Spinal cord (tissue), 9 donors: ENCODE measurements at regions not wholly inside any gene's neighbourhood (a gene's known extent, or its start where the extent isn't known, plus 50 kb on each side); places are given as distances from the start of the nearest gene placed in this dataset.

Source experiments
- DNase-seq, 6 donors: peaks; one replicate each; pipeline versions ENCODE4 v3.0.0 to v3.0.0-alpha.2; 2013 to 2015; ENCODE audit warnings: low spot score in 6 of 6, low read depth in 4 of 6
- H3K27ac ChIP-seq: one replicate; pipeline ENCODE4 v1.5.1; 2013; ENCODE audit warnings: low read depth, low read length, control low read depth
- H3K27me3 ChIP-seq: one replicate; pipeline ENCODE4 v1.6.1; 2013; ENCODE audit warnings: low read length; ENCODE audit not compliant: control insufficient read depth, insufficient read depth
- H3K36me3 ChIP-seq: one replicate; pipeline ENCODE4 v1.6.1; 2013; ENCODE audit warnings: low read length; ENCODE audit not compliant: control insufficient read depth, insufficient read depth
- H3K4me1 ChIP-seq: one replicate; pipeline ENCODE4 v1.6.1; 2013; ENCODE audit warnings: low read length; ENCODE audit not compliant: control insufficient read depth, insufficient read depth
- H3K4me3 ChIP-seq: one replicate; pipeline ENCODE4 v1.5.1; 2013; ENCODE audit warnings: low read depth, low read length, control low read depth
- H3K9me3 ChIP-seq: one replicate; pipeline ENCODE4 v1.6.1; 2013; ENCODE audit warnings: low read length; ENCODE audit not compliant: control insufficient read depth, insufficient read depth
- WGBS: methylation state at CpG from one replicate; pipeline ENCODE4 v1.1.5; 2013; ENCODE audit warnings: missing lambda C conversion rate; ENCODE audit not compliant: insufficient coverage; 5-methylcytosine and 5-hydroxymethylcytosine counted together
- donor health status: healthy.

DNA sequence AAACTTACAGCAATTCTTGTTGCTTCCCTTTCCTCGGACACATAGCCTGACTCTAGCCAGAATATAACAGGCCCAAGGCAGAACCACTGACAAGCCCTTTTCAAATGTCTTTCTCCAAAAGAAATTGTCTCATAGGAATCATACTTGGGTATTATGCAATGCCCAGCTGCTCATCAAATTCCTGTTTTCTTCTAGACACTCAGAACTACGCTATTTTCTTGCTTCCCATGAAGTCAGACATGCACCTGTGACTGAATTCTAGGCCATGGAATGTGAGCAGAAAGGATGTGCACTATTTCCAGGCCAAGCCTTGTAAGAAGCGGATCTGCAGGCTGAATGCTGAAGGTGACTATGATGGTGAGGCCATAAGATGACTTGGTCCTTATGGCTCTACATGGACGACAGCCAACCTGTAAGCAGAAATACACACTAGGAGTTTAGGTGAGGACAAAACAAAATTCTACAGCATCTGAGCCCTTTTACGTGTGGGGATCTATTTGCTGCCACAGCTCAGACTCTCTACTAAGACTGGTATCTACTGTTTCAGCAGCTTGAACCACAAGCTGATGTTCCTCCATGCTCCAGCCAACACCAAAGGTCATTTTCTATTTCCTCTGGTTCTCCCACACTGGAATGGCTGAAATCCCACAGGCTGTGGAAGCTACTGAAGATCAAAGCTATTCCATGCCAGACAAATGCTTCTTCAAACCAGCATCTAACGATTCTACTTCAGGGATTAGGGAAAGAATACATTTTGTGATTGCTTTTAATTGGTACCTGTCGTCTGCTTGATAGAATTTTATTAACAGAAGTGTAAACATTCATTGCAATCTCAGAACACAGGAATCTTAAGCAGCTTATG, 378.7 kb downstream of the RBM43 start:
- WGBS: 63% methylated on average over 4 of the region's 7 CpGs
- H3K9me3 ChIP-seq: no peaks in the 10 kb centered on the region
- H3K27me3 ChIP-seq: no peaks in the 10 kb centered on the region
- H3K4me1 ChIP-seq: no peaks in the 10 kb centered on the region
- DNase-seq: no peak
- H3K27ac ChIP-seq: no peak overlapping the region
- H3K36me3 ChIP-seq: no peaks in the 10 kb centered on the region
- no peak overlapping the region for H3K4me3 ChIP-seq

DNA sequence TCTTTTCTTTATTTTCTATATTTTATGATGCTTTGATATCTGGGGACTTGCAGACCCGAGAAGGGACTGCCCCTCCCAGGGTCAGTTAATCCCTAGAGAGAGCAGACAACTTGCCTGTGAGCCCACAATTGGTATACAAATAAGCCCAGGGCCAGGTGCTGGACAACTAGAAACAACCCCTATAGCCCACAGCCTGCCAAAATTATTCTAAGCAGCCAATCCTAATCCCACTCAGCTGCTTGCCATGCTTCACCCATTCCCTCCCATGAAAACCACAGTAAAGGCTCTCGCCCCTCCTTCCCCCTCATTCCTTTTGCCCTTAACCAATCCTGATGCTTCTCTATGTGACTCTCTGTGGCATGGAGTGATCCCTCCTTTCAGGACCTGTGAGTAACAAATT, 380.7 kb downstream of the RBM43 start:
- no peak for DNase-seq
- Histone ChIP-seq H3K27ac (no peak overlapping the region), H3K4me3 (no peak overlapping the region), H3K27me3 (no peaks in the 10 kb centered on the region), H3K36me3 (no peaks in the 10 kb centered on the region), H3K4me1 (no peaks in the 10 kb centered on the region), H3K9me3 (no peaks in the 10 kb centered on the region)
- WGBS: 94% methylated on average over 2 of the region's 2 CpGs

DNA sequence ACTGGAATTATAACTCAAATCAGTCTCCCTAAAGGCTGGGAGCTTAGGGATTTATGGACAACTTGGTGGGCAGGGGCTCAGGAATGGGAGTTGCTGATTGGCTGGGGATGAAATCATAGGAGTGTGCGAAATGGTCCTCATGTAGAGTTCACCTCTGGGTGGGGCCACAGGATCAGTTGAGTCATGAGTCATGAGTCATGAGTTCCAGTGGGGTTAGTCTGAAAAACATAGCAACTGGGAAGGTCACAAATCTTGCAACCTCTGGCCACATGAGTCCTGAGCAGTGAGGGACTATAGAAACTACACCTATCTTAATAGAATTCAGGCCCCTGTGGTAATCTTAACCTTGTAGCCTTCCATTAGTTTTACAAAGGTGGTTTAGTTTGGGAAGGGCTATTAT, 383.3 kb downstream of the RBM43 start:
- Histone ChIP-seq H3K9me3 (no peaks in the 10 kb centered on the region), H3K4me3 (no peak overlapping the region), H3K27me3 (no peaks in the 10 kb centered on the region), H3K27ac (no peak overlapping the region), H3K36me3 (no peaks in the 10 kb centered on the region), H3K4me1 (no peaks in the 10 kb centered on the region)
- 100% methylated on average over 1 of the region's 1 CpG for WGBS
- no peak for DNase-seq

DNA sequence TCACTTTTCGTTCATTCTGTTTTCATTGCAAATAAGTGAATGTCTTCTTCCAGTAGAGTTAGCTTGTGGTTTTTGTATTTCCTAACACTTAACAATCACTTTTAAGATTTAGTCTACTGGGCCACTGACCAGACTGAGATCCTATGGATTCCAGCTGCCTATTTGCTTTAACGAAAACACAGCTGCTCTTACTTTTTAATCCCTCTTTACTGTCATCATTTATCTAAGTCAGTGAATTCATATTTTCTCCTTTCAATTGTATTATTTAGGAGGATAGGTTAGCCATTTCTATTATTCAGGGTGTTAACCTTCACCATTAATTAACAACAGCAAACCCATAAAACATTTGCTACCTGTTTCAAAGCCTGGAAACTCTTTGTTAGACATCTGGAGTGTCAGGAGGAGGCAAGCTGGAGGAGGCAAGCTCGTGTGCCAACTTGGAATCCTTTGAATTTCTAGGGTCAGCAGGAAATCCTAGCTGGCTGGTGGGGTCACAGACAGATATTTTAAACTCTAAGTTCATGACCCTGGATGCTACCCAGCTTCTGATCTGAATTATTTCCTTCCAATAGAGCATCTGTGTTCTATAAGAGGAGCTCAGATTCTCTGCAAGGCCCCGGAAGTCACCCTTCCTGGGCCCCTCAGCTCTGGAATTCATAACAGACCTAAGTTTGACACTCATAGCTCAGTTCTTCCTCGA, 385.3 kb downstream of the RBM43 start:
- 65% methylated on average over 1 of the region's 5 CpGs for WGBS
- Histone ChIP-seq H3K36me3 (no peaks in the 10 kb centered on the region), H3K4me1 (peaks cover 5% of the 10 kb centered on the region), H3K9me3 (no peaks in the 10 kb centered on the region), H3K4me3 (no peak overlapping the region), H3K27me3 (no peaks in the 10 kb centered on the region), H3K27ac (no peak overlapping the region)
- peak in 1 of 6 donors; percentile 21 for DNase-seq

DNA sequence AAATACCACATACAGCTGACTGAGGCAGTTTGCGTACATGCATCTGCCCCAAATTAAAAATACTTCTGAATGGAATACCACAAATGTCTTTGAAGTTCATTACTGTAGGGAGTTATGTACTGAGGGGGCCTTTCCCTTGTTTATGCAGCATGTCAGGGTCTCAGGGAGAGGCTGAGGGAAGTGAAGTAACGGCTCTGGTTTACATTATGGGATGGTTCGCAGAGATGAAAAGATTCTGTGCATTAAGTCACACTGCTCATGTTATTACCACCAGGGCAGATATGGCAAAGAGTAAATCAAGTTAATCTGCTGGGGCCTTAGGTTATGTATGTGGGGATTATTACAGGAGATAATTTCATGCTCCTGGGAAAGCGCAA, 385.9 kb upstream of the RND3 start:
- DNase-seq: no peak
- H3K27ac ChIP-seq: no peak overlapping the region
- no peak overlapping the region for H3K4me3 ChIP-seq
- peaks cover 1% of the 10 kb centered on the region for H3K9me3 ChIP-seq
- whole genome bisulfite sequencing: no CpG with 5 or more reads among the region's 4 CpGs
- no peaks in the 10 kb centered on the region for H3K27me3 ChIP-seq
- H3K36me3 ChIP-seq: no peaks in the 10 kb centered on the region
- peaks cover 5% of the 10 kb centered on the region for H3K4me1 ChIP-seq

DNA sequence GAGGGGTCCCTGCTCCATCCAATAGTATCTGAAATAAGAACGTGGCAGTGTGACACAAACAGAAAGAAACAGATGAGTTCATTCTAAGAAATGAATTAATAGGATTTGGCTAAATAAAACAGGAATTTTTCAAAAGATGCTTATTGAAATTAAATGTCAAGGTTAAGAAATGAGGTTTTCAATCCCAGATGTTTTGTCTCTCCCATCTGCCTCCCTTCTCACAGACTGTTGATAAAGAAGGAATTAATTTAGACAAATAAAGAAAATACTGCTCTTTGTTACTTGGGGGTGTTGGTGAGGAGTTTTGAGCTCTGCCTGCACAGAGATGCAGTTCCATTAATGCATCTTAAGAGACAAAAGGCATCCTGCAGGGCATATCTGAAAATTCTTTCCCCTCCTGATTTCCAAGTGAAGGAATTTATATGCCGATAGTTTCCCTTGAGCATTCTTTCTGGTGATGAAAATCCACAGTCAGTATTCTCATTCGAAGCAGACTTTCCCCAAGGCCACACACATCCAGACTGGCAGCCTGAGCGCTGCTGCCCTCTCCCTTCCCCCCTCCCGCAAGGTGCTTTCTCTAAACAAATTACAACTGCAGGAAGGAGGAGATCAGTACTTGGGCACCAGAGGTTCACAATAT, 385.4 kb upstream of the RND3 start:
- Histone ChIP-seq H3K4me3 (no peak overlapping the region), H3K36me3 (no peaks in the 10 kb centered on the region), H3K4me1 (peaks cover 5% of the 10 kb centered on the region), H3K27ac (no peak overlapping the region), H3K27me3 (no peaks in the 10 kb centered on the region), H3K9me3 (peaks cover 1% of the 10 kb centered on the region)
- 7% methylated on average over 2 of the region's 5 CpGs for WGBS
- DNase-seq: peak in 2 of 6 donors; percentile 18 to 76

DNA sequence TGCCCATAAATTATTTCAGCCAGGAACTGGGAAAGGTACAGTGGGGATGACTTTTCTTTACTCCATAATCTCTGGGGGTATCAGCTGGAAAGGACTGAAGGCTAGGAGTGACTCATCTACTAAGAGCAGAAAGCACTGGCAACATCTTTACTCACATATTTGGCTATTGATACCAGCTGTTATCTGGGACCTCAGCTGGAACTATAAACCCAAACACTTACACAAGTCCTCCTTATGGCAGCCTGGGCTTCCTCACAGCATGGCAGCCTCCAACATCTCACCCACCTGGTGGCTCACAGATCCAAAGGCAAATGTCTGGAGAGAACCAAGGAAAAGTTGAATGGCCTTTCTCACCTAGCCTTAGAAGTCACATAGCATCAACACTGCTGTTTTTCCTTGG, 379.0 kb upstream of the RND3 start:
- no peak for DNase-seq
- no peak overlapping the region for H3K27ac ChIP-seq

DNA sequence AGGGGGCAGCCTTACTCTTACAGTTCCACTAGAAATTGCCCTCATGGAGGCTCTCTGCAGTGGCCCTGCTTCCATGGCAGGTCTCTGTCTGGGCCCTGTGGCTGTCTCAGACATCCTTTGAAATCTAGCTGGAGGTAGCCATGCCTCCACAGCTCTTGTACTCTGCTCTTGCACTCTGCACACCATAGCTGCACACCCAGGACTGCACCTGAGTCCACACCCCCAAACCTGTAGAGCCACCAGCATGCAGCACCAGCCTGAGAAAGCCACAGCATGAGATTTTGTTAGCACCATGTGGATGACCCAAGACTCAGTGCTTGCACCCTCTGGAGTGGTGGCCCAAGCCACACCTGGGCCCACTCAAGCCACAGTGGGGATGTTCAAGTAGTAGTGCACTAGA, 376.2 kb upstream of the RND3 start:
- no peaks in the 10 kb centered on the region for H3K4me1 ChIP-seq
- no peaks in the 10 kb centered on the region for H3K9me3 ChIP-seq
- H3K27me3 ChIP-seq: no peaks in the 10 kb centered on the region
- DNase-seq: no peak
- no peak overlapping the region for H3K4me3 ChIP-seq
- H3K27ac ChIP-seq: no peak overlapping the region
- H3K36me3 ChIP-seq: no peaks in the 10 kb centered on the region

More for the DNA sequence above, 379.0 kb upstream of the RND3 start:
- H3K27me3 ChIP-seq: no peaks in the 10 kb centered on the region
- no peaks in the 10 kb centered on the region for H3K36me3 ChIP-seq
- peaks cover 1% of the 10 kb centered on the region for H3K9me3 ChIP-seq
- H3K4me3 ChIP-seq: no peak overlapping the region
- no peaks in the 10 kb centered on the region for H3K4me1 ChIP-seq

DNA sequence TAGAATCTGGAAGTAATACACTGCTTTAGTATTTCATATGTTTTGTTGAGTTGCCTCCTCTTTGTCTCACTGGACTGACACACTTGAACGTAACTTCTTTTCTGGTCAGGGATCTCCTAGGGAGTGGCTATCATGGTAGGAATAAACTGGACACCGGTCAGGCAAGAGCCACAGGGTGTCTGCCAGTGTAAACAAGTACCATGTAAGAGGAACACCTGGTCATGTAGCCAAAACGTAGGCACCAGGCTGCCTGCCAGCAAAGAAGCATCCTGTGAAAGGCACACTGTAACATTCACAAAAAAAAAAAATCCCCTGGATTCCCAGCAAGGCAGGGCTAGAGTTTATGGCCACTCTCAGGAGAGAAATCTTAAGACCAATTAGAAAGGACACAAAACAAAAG, 372.8 kb upstream of the RND3 start:
- Histone ChIP-seq H3K4me3 (no peak overlapping the region), H3K27ac (no peak overlapping the region), H3K4me1 (no peaks in the 10 kb centered on the region), H3K27me3 (no peaks in the 10 kb centered on the region), H3K36me3 (no peaks in the 10 kb centered on the region), H3K9me3 (no peaks in the 10 kb centered on the region)
- WGBS: 81% methylated on average over 2 of the region's 3 CpGs
- DNase-seq: no peak

DNA sequence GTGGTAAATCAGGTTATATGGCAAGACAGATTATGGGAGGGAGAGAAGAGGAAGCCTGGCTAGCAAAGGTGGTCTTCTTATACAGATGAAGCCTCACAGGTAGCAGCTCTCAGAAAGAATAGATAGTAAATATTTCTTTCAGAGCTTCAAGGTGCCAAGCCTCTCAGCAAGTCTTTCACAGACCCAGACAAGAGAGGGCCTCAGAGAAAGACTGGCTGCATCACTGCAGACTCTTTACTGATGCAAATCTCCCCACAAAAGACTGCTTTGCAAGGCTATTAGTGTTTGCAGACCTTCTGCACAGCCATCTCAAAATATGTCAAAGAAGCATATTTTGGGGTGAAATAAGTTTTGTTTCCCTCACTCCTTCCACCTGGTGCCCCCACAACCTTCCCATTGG, 372.4 kb upstream of the RND3 start:
- H3K27me3 ChIP-seq: no peaks in the 10 kb centered on the region
- no peak overlapping the region for H3K4me3 ChIP-seq
- no peaks in the 10 kb centered on the region for H3K4me1 ChIP-seq
- H3K27ac ChIP-seq: no peak overlapping the region
- DNase-seq: no peak
- no peaks in the 10 kb centered on the region for H3K36me3 ChIP-seq
- H3K9me3 ChIP-seq: no peaks in the 10 kb centered on the region
